Naive thymus-derived CD4-positive, alpha-beta T cell (primary cell): ENCODE measurements at regions not wholly inside any gene's neighbourhood (a gene's known extent, or its start where the extent isn't known, plus 50 kb on each side); places are given as distances from the start of the nearest gene placed in this dataset.

ENCODE experiments used
- ATAC-seq: fragments of 150-1000 bp; cut with Tn5 transposase; 2 replicates; pipeline ENCODE4 v1.10.0; 2021; ENCODE audit warnings: mild to moderate bottlenecking, moderate library complexity
- CTCF ChIA-PET: fragments of 350-600 bp; sonication (Branson Sonifier 250); formaldehyde crosslinking; loops from one replicate; lab custom pipeline; 2021; ENCODE audit warnings: antibody characterized with exemption; lab: Charles Lee
- POLR2A ChIA-PET: fragments of 350-600 bp; sonication (Branson Sonifier 250); formaldehyde crosslinking; loops from one replicate; lab custom pipeline; 2021; ENCODE audit warnings: antibody characterized with exemption, inconsistent platforms; lab: Charles Lee
- DNase-seq, 9 donors: peaks; one replicate each; pipeline versions ENCODE4 v3.0.0 to v3.0.0-alpha.2; 2020 to 2022; ENCODE audit warnings: mixed read lengths in 1 of 9
- H3K27ac ChIP-seq: one replicate; pipeline ENCODE4 v1.7.0; 2013; ENCODE audit warnings: mild to moderate bottlenecking, low read depth, low read length, moderate library complexity
- H3K27me3 ChIP-seq, 2 donors: one replicate each; pipeline ENCODE4 v1.7.0; 2013; ENCODE audit warnings: low read length in 2 of 2, mild to moderate bottlenecking in 2 of 2, moderate library complexity in 2 of 2; ENCODE audit not compliant: control insufficient read depth in 2 of 2, insufficient read depth in 2 of 2
- H3K36me3 ChIP-seq, 3 experiments: 1 replicate in 2 of 3; 2 replicates in 1 of 3; pipeline ENCODE4 v1.7.0; 2013; ENCODE audit warnings: low read length in 3 of 3, mild to moderate bottlenecking in 3 of 3, moderate library complexity in 1 of 3; ENCODE audit not compliant: insufficient read depth in 3 of 3, control insufficient read depth in 2 of 3
- H3K4me1 ChIP-seq, 2 donors: one replicate each; pipeline ENCODE4 v1.7.0; 2013; ENCODE audit warnings: low read length in 2 of 2, mild to moderate bottlenecking in 2 of 2, moderate library complexity in 1 of 2; ENCODE audit not compliant: control insufficient read depth in 2 of 2, insufficient read depth in 2 of 2
- H3K4me3 ChIP-seq: 2 replicates; pipeline ENCODE4 v1.7.0; 2013; ENCODE audit warnings: mild to moderate bottlenecking, low read length
- H3K9me3 ChIP-seq, 3 experiments: 1 replicate in 2 of 3; 2 replicates in 1 of 3; pipeline ENCODE4 v1.7.0; 2013; ENCODE audit warnings: low read length in 3 of 3; ENCODE audit not compliant: control insufficient read depth in 2 of 3
- H3K27ac Mint-ChIP-seq, 9 donors: one replicate each; pipeline ENCODE4 v1.8.0; 2020 to 2022; ENCODE audit warnings: mixed read lengths in 9 of 9, mild to moderate bottlenecking in 8 of 9, moderate library complexity in 5 of 9, inconsistent platforms in 2 of 9
- H3K27me3 Mint-ChIP-seq, 5 donors: one replicate each; pipeline ENCODE4 v1.8.0; 2021 to 2022; ENCODE audit warnings: mixed read lengths in 5 of 5, mild to moderate bottlenecking in 1 of 5
- H3K36me3 Mint-ChIP-seq, 5 donors: one replicate each; pipeline ENCODE4 v1.8.0; 2020 to 2022; ENCODE audit warnings: mixed read lengths in 5 of 5, mild to moderate bottlenecking in 3 of 5, inconsistent platforms in 1 of 5
- H3K4me1 Mint-ChIP-seq, 7 donors: one replicate each; pipeline ENCODE4 v1.8.0; 2020 to 2022; ENCODE audit warnings: mixed read lengths in 7 of 7, mild to moderate bottlenecking in 3 of 7, inconsistent platforms in 1 of 7
- H3K4me3 Mint-ChIP-seq, 10 donors: one replicate each; pipeline ENCODE4 v1.8.0; 2020 to 2022; ENCODE audit warnings: mild to moderate bottlenecking in 10 of 10, mixed read lengths in 10 of 10, moderate library complexity in 6 of 10, inconsistent platforms in 2 of 10
- H3K9me3 Mint-ChIP-seq, 11 donors: one replicate each; pipeline ENCODE4 v1.8.0; 2020 to 2022; ENCODE audit warnings: mixed read lengths in 11 of 11, mild to moderate bottlenecking in 4 of 11, inconsistent platforms in 1 of 11, moderate library complexity in 1 of 11
- intact Hi-C, 2 donors: fragments of 100-400 bp; cut with micrococcal nuclease; formaldehyde crosslinking; loops; one replicate each; pipeline ENCODE4 v1.15.1; 2023

- H3K4me3 Mint-ChIP-seq = no peak overlapping the region
- no peaks in the 10 kb centered on the region for H3K9me3 ChIP-seq
- H3K4me3 ChIP-seq = no peak overlapping the region
- ChIA-PET CTCF (no interaction called here), POLR2A (no interaction called here)
- H3K27me3 Mint-ChIP-seq = no peaks in the 10 kb centered on the region
- no peak for DNase-seq
- no peaks in the 10 kb centered on the region for H3K36me3 Mint-ChIP-seq
- no peak overlapping the region for H3K27ac Mint-ChIP-seq
- H3K27ac ChIP-seq = no peak overlapping the region
- ATAC-seq = no peak
- intact Hi-C loops = no loop called here
- H3K9me3 Mint-ChIP-seq = peaks cover 0 to 20% (median 5%) of the 10 kb centered on the region in 11 donors
- no peaks in the 10 kb centered on the region for H3K4me1 Mint-ChIP-seq
- H3K36me3 ChIP-seq = no peaks in the 10 kb centered on the region
- H3K27me3 ChIP-seq = no peaks in the 10 kb centered on the region
- H3K4me1 ChIP-seq = no peaks in the 10 kb centered on the region
Measured at GRCh38 chr3:80994767-80995166, 766.7 kb downstream of the GBE1 start.

- ChIA-PET CTCF (no interaction called here), POLR2A (no interaction called here)
- Mint-ChIP-seq H3K27me3 (no peaks in the 10 kb centered on the region), H3K36me3 (no peaks in the 10 kb centered on the region), H3K4me1 (no peaks in the 10 kb centered on the region), H3K4me3 (no peak overlapping the region), H3K9me3 (peaks cover 0 to 20% (median 5%) of the 10 kb centered on the region in 11 donors), H3K27ac (no peak overlapping the region)
- no peak for DNase-seq
- ATAC-seq = no peak
- Histone ChIP-seq H3K9me3 (no peaks in the 10 kb centered on the region), H3K27ac (no peak overlapping the region), H3K4me1 (no peaks in the 10 kb centered on the region), H3K4me3 (no peak overlapping the region), H3K36me3 (no peaks in the 10 kb centered on the region), H3K27me3 (no peaks in the 10 kb centered on the region)
- intact Hi-C loops = no loop called here
Measured at GRCh38 chr3:80994085-80994665, 767.3 kb downstream of the GBE1 start.

GRCh38 chr3:80993241-80993945 lies 768.1 kb downstream of the GBE1 start:
- H3K9me3 ChIP-seq = no peaks in the 10 kb centered on the region
- no peak overlapping the region for H3K27ac ChIP-seq
- no peaks in the 10 kb centered on the region for H3K36me3 ChIP-seq
- Mint-ChIP-seq H3K27me3 (no peaks in the 10 kb centered on the region), H3K4me3 (no peak overlapping the region), H3K4me1 (no peaks in the 10 kb centered on the region), H3K36me3 (no peaks in the 10 kb centered on the region), H3K27ac (no peak overlapping the region), H3K9me3 (peaks cover 0 to 20% (median 5%) of the 10 kb centered on the region in 11 donors)
- intact Hi-C loops = no loop called here
- ChIA-PET POLR2A (no interaction called here), CTCF (no interaction called here)
- ATAC-seq = no peak
- no peak for DNase-seq
- no peaks in the 10 kb centered on the region for H3K4me1 ChIP-seq
- no peak overlapping the region for H3K4me3 ChIP-seq
- no peaks in the 10 kb centered on the region for H3K27me3 ChIP-seq

- no peaks in the 10 kb centered on the region for H3K4me1 ChIP-seq
- H3K4me3 Mint-ChIP-seq = no peak overlapping the region
- CTCF ChIA-PET = no interaction called here
Measured at GRCh38 chr3:80983753-80984152, 777.7 kb downstream of the GBE1 start.

GRCh38 chr3:80978216-80978969 lies 783.1 kb downstream of the GBE1 start:
- intact Hi-C loops = no loop called here
- ChIA-PET POLR2A (no interaction called here), CTCF (no interaction called here)
- H3K9me3 ChIP-seq = peaks cover 0 to 4% (median 0%) of the 10 kb centered on the region in 3 experiments
- H3K27me3 Mint-ChIP-seq = no peaks in the 10 kb centered on the region
- ATAC-seq (no peak), DNase-seq (no peak)
- H3K27me3 ChIP-seq = no peaks in the 10 kb centered on the region
- H3K36me3 Mint-ChIP-seq = peaks cover 0 to 4% (median 0%) of the 10 kb centered on the region in 5 donors
- no peaks in the 10 kb centered on the region for H3K4me1 ChIP-seq
- H3K27ac Mint-ChIP-seq = no peak overlapping the region
- no peaks in the 10 kb centered on the region for H3K36me3 ChIP-seq
- H3K4me3 Mint-ChIP-seq = no peak overlapping the region
- H3K9me3 Mint-ChIP-seq = peaks cover 1 to 22% (median 9%) of the 10 kb centered on the region in 11 donors
- H3K27ac ChIP-seq = no peak overlapping the region
- H3K4me1 Mint-ChIP-seq = no peaks in the 10 kb centered on the region
- H3K4me3 ChIP-seq = no peak overlapping the region

More at GRCh38 chr3:80983753-80984152, 777.7 kb downstream of the GBE1 start:
- peaks cover 0 to 5% (median 0%) of the 10 kb centered on the region in 5 donors for H3K36me3 Mint-ChIP-seq
- peaks cover 5 to 36% (median 13%) of the 10 kb centered on the region in 11 donors for H3K9me3 Mint-ChIP-seq
- no peaks in the 10 kb centered on the region for H3K4me1 Mint-ChIP-seq
- Histone ChIP-seq H3K27ac (no peak overlapping the region), H3K9me3 (peaks cover 0 to 4% (median 0%) of the 10 kb centered on the region in 3 experiments), H3K36me3 (no peaks in the 10 kb centered on the region), H3K4me3 (no peak overlapping the region), H3K27me3 (no peaks in the 10 kb centered on the region)
- intact Hi-C loops = no loop called here
- H3K27ac Mint-ChIP-seq = no peak overlapping the region
- no peaks in the 10 kb centered on the region for H3K27me3 Mint-ChIP-seq
- DNase-seq (no peak), ATAC-seq (no peak)
- POLR2A ChIA-PET = no interaction called here

GRCh38 chr3:80970292-80970691 lies 791.2 kb downstream of the GBE1 start:
- no peak overlapping the region for H3K4me3 Mint-ChIP-seq
- no peaks in the 10 kb centered on the region for H3K36me3 Mint-ChIP-seq
- H3K27me3 Mint-ChIP-seq = no peaks in the 10 kb centered on the region
- H3K27me3 ChIP-seq = no peaks in the 10 kb centered on the region
- H3K4me3 ChIP-seq = no peak overlapping the region
- DNase-seq = no peak
- no peaks in the 10 kb centered on the region for H3K9me3 ChIP-seq
- peaks cover 0 to 19% (median 7%) of the 10 kb centered on the region in 11 donors for H3K9me3 Mint-ChIP-seq
- H3K27ac ChIP-seq = no peak overlapping the region
- H3K4me1 Mint-ChIP-seq = no peaks in the 10 kb centered on the region
- H3K27ac Mint-ChIP-seq = no peak overlapping the region
- no peaks in the 10 kb centered on the region for H3K36me3 ChIP-seq
- no peak for ATAC-seq
- no peaks in the 10 kb centered on the region for H3K4me1 ChIP-seq
- ChIA-PET POLR2A (no interaction called here), CTCF (no interaction called here)
- intact Hi-C loops = no loop called here
